Iris pigment epithelial cell (primary cell): ENCODE measurements at regions not wholly inside any gene's neighbourhood (a gene's known extent, or its start where the extent isn't known, plus 50 kb on each side); places are given as distances from the start of the nearest gene placed in this dataset.
"Not testable (repeated sequence)": the region's sequence is repeated elsewhere in the genome, so short reads cannot be mapped to it uniquely, and the experiment has no call there.

Source experiments
- DNase-seq: peaks from one replicate; pipeline ENCODE4 v3.0.0-alpha.2; 2011; ENCODE audit warnings: low read depth

DNA sequence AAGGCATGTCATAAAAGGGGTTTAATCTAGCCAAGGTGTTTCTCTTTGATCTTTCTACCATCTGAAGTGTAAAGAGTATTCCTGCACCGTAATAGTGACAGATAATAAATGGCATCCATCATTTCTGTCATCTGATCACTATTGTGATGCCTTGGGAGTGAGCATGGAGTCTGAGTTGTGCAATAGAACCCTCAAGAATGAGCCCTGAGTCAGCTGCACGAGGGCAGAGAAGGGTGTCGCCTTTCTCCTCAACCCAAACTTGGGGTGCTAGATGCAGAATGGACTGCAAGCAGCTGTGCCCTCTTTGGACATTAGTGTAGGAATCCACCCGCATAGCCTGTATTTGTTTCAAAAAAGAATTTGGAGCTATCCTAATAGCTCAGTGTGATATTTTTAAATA lies 115.2 kb downstream of the ZNF37A start:
- peak; percentile 20 for DNase-seq

DNA sequence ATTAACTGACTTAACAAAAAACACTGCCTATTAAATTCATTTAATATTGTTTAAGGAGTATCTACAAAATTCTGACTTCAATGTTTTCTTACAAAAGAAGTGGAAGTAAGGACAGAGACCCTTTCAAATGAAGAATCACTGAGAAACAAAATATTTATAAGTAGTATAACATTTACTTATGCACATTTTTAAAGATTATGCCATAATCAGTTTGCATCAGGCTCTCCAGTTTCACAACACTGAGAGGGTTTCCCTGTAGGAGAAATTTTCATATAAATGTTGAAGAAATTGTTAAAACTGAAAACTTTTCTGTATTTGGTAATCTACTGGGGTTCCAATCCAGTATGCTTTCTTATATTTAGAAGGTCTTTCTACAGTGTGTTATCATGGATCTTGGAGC lies 115.6 kb downstream of the ZNF37A start:
- peak; percentile 3 for DNase-seq

DNA sequence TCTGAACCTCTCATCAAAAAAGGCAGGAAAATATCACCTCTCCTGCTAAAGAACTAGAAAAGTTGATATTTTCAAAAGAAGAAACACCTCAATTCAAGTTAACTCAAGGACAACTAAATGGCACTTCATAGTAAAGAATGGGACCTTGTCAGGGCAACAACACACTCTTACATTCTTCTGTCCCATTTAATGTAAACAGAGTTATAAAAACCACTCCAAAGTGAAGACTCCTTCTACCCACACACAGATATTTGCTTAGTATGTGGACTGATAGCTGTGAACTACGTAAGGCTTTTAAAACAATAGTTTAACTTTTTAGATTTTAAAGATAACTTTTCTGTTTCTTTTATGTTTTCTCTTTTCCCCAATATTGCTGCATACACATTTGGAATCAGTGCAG lies 118.3 kb downstream of the ZNF37A start:
- no peak for DNase-seq

DNA sequence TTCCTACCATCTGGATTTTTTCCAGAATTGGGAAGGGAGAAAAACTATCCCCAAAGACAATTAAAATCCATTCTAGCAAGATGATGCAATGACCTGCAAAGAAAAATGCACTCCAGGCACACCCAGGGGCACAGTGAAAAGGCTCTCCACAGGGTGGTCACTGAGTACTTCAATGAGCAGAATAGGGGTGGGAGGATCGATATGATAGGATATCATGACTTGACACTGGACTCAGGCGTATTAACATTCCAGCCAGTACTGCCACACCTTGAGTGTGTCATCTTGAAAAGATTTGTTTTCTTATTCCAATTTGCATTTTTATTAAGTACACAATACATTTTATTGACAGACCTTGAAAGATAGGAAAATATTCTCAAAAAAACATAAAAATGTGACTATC lies 132.2 kb downstream of the ZNF37A start:
- DNase-seq = no peak

DNA sequence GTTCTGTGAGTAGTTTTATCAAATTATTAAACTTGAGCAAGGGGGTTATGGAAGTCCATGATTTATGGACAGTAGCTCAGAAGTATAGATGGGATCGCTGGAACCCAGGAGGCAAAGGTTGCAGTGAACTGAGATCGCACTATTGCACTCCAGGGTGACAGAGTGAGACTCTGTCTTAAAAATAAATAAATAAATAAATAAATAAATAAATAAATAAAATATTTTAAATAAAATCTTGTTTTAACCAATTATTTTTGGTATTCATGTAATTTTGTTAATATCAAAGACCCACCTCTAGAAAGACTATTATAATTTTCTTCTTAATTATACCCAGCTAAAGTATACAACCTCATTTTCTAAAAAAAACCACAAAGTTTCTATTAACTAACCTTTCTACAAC lies 134.3 kb downstream of the ZNF37A start:
- DNase-seq = no peak

DNA sequence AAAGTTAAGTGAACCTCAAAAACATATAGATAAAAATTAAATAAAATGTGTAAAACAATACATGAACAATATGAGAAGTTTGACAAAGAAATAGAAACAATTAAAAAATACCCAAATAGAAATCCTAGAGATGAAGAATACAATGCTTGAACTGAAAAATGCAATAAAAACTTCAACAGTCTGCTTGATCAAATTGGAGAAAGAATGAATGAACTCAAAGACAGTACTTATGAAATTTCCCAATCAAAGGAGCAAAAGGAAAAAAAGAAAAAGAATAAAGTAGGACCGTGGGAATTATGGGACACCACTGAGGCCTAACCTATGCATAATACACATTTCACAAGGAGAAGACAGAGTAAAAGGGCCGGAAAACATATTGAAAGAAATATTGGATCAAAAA lies 144.3 kb downstream of the ZNF37A start:
- not testable (repeated sequence) for DNase-seq

DNA sequence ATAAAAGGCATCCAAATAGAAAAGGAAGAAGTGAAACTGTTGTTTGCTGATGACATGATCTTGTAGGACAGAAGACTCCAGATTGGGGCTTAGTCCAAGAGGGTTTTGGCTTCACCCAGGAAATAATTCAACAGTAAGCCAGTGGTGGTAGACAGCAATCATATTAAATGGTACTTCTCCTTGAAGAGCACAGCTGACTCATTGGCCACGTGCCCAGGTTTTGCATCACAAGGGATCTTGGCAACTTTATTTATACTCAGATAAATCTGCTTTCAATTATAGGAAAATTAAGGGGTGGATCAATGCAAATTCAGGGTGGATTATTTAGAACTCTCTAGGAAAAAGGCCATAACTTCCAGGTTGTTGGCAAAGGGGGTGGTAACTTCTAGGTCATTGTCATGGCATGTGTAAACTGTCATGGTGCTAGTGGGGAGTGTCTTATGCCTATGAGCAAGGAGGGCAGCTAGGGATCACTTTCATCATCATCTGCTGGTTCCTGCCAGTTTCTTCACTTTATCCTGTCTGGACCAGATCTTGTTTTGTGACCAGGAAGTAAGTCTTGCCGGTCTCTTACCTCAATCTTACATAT lies 148.0 kb downstream of the ZNF37A start:
- not testable (repeated sequence) for DNase-seq

DNA sequence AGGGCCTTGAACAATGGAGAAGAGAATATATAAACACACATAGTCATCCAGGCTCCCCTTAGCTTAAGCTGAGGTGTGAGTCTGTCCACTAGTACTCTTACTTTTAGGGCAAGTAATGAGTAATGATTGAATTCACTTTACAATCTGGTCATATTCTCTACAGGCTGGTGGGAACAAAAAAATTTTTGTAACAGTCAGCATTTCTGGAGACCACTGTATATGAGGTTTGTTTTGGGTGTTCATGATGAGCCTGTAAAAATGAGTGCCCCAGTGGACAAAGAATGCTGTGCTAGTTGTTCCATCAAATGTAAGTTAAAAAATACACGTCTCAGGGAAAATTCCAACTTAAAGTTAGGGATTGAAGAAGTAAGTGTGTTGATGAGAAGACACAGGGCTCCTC lies 154.0 kb downstream of the ZNF37A start:
- DNase-seq = not testable (repeated sequence)

DNA sequence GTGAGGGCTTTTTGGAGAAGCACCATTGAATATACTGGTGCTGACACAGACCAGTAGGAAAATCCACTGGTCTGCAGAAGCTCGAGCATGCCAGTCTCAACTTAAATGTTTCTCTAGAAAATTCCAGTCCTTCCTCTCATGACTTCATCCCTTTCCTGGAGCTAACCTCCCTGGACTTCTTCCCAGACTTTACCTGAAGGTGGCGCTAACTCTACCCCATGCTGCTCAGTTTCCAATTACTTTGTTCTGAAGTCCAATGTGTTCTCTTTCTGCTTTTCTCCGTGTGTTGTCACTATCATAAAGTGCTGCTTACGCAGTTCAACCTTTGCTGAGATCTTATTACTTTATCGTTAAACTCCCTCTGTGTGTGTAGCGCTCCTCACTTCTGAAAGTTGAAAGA lies 158.4 kb downstream of the ZNF37A start:
- not testable (repeated sequence) for DNase-seq

DNA sequence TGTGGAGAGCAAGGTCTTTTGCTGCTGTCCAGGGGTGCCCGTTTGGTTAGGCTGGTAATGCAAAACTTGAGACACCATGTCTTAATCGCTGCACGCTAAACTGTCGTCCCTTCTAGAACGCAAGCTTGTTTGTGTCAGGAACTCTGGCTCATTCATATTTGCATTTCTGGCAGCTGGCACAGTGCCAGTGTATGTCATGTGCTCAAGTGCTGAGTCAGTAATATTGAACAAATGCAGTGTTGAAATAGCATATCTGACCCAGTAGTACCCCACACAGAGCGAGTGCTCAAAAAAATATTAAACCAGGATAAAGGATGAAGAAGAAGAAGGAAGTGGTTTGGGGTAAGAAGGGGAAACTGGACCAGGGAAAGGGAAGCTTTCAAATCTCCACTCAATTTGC lies 173.4 kb downstream of the ZNF37A start:
- DNase-seq = not testable (repeated sequence)

DNA sequence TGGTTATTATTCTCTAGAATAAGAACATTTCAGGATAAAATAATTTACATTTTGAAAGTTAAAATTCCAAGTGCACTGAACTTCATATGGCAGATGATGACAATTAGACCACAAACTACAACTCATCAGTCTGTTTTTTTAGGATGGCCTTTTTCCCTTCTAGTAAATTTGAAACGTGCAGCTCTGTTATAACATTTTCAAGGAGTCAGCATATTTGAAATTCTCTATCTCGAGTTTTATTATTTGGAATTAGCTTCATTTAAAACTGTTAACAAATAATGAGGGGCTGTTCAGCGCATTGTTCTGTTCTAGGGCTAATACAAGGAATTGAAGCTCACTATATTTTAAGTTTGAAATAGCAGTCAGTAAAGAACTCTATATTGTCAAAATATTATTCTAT lies 176.9 kb downstream of the ZNF37A start:
- DNase-seq = not testable (repeated sequence)

DNA sequence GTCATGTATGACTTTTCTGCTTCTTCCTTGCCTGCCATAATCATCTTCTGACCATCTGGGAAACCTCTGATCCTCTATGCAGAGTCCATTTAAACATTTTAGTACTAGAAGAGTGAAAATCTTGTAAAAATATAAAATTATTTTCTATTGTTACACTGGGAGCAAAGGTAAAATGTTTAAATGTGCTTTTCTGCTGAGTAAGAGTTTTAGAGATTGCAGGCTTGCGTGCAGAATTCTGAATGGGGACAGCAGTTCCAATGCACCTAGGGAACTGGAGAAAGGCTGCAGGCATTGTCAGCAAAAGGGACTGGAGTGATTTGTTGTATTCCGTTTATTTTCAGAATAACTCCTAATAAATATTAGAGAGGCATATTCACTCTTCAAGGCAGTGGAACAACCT lies 180.7 kb downstream of the ZNF37A start:
- DNase-seq = not testable (repeated sequence)

DNA sequence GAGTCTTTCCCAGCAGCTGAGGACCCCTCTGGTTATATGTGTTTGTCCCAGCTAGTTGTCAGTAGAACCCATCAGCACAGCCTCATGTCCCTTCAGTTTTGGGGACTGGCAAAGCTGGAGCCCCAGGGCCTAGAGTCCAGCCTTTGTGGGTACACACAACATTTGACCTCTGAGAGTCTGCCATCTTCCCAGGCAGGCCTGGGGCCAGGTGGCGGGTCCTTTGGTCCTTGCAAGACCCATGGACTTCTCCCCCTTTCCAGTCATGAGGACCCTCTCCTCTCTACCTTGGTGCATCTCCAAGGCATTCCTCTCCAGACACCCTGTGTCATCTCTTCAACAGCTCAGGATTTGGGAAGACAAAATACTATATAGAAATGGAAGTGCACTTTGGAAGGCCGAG lies 198.4 kb downstream of the ZNF37A start:
- not testable (repeated sequence) for DNase-seq

DNA sequence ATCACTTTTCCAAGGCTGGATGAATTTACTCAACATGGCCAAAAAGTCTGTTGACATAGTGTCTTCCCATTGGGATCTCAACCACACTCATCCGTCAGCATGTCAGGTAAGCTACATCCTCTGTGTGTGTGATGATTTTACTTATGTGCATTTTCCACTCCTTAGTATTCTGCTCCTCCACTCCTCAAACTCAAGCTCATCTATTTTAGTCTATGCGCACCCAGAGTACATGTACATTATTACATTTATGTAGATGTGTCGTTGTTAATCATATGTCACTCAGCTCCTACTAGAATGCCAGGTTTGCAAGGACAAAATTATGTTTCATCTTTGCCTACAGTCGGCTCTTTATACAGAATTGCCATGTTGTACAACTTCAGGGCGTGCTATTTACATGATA lies 216.0 kb downstream of the ZNF37A start:
- not testable (repeated sequence) for DNase-seq

DNA sequence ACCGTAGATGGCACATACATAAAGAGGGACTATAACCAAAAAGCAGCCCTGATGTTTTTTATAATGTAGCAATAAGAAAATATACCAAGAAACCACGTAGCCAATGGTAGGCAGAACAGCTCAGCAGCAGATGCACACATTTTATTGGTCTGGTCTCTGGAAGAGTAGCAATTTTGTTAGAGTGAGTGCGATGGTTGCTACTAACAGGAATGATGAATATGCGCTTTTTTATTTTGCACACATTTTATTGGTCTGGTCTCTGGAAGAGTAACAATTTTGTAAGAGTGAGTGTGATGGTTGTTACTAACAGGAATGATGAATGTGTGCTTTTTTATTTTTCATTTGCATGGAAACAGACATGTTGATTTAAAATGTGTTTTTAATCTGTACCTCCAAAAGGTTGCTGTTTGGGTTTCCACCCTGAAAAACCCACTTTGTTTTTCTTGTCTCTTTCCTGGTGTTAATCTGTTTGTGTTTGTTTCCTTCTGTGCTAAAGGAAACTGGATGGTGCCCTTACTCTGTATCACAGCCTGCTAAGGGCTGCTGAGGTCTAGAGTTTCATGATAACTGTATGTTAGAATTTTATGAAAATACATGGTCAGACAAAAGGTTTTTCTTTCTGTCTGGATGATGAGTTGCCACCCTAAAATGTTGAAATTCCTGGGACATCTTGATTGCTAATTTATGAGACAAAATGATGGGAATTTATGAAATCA lies 221.1 kb downstream of the ZNF37A start:
- not testable (repeated sequence) for DNase-seq

DNA sequence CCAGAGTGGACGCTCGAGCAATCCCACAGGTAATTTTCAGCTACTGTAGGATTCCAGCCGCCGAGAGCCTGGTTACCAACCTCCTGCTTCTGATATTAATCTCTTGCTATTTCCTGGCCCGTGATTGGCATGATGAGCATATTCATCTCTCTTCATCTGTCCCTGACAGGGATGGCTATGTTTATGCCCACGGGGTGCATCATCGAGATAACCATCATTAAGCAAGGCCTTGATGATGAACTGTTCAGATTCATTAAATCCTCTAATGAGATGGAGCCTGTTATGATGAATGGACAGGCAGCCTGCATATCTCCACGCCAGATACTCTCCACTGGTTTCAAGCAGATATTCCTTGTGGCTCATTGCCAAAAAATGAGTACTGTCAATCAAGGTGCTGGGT lies 227.3 kb downstream of the ZNF37A start:
- not testable (repeated sequence) for DNase-seq

DNA sequence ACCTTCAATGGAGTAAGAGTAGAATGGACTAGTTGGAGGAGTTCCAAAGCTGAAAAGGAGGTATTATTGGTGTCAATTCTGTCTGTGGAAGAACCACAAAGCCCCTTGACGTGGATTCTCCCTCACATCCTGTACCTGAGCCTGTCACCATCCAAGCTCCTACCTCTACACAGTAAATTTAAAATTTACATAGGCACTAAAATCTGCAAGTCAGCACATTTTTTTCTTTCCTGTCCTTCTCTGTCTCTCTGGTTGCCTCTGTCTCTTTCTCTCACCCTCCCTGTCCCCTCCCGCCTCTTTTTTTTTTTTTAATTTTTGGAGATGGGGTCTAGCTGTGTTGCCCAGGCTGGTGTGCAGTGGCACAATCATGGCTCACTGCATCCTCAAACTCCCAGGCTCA lies 236.2 kb downstream of the ZNF37A start:
- DNase-seq = not testable (repeated sequence)

DNA sequence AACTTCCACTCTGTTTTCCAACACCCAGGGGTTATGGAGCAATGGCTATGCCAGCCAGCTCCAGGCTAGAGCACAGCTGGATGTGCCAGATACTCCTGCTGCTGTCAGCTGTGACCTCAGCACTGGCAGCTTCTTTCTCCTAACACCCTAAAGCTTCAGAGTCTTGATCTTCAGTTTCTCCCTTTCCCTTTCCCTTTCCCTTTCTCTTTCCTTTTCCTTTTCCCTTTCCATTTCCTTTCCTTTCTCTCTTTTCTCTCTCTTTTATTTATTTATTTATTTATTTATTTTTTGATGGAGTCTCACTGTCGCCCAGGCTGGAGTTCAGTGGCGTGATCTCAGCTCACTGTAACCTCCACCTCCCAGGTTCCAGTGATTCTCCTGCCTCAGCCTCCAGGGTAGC lies 237.0 kb downstream of the ZNF37A start:
- not testable (repeated sequence) for DNase-seq

DNA sequence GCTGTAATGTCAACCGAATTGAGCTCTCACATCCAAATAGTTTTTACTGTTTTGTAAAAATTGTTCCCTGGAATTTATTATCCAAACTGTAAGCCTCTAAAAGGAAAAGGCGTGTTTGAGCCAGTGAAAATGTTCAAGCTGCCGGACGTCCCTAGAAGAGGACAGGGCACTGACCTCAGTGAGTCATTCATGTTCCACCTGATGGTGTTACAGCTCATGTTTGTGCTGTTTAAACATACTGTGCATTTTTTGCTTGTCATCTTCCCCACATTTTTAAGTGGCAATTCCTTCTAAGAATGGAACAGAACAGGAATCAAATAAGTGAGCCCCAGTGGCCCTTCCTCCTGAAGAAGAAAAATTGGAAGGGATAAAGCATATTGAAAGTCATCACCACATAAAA lies 239.6 kb downstream of the ZNF37A start:
- DNase-seq = not testable (repeated sequence)

DNA sequence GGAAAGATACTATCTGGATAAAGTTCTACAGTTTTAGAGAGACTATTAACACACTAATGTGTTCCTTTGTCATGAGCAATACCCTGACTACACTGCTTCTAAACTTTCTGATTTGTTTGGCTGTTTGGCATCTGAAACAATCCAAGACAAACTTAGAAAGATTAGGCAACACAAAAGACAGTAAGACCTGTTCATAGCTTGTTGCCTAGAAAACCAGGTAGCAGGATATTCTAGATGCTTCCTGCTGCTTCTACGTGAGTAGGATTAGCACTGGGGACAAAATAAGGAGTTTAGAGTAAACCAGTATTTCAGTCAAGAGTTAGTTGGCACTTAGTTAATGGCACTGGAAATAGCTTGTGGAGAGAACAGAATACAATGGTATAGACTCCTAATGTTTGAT lies 256.5 kb downstream of the ZNF37A start:
- not testable (repeated sequence) for DNase-seq

DNA sequence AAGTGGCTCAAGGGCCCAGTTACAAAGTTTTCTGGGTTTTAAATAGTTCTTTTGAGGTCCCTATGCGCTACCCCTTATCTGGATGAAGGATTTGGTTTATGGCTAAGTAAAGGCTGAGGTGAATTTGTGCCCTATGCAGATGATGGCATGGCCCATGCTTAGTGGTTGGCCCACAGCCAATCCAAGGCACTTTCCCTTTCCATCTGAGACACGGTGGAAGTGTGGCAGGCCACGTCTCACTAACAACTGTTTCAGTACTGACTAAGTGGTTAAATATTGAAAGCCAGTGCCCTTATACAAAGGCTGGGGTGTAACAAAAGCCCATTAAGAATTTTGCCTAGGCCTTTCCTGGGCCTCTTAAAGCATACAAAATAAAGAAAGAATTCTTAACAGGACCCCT lies 260.3 kb downstream of the ZNF37A start:
- DNase-seq = not testable (repeated sequence)

DNA sequence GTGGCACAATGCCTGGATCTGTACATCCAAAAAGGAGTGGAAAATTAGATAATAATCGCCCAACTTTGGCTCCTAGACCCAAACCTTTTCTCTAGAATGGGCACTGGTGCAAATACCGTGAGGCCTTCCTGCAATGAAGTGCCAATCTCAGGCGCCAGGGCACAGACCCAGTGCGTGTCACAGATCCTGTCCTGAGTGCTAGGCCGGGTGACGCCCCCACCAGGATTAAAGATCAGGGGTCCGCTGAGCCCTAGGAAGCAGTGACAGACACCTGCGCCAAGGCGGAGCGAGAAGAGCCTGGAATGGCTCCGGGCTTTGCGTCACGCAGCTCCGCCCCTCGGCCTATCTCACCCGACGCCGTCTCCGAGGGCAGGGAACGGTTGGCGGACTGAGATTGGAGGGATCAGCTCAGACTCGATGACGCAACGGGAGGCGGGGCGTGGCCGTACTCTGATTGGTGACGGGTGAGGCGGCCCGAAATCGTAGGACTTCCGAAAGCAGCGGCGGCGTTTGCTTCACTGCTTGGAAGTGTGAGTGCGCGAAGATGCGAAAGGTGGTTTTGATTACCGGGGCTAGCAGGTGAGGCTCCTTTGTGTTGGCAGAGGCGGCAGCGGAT lies 261.9 kb downstream of the ZNF37A start:
- DNase-seq = peak; percentile 60

DNA sequence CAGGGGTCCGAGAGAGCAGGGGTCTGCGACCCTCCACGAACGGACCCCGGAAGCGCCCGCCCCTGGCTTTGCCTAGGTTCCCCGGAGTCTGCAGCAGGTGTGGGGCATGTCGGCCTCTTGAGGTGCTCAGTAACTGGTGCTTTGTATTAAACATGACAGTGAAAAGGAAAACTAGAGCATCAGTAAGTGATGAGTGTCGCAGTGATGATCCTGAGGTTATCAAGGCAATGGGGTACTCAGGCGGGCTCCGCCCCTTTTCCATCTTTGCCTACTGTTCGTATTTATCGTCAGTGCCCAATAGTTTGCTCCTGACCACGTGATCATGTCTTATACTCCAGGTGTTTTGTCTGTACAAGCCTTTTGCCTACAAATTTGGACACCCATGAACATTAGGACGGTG lies 262.4 kb downstream of the ZNF37A start:
- DNase-seq = not testable (repeated sequence)
